HCT116 (cell line): ENCODE measurements at regions not wholly inside any gene's neighbourhood (a gene's known extent, or its start where the extent isn't known, plus 50 kb on each side); places are given as distances from the start of the nearest gene placed in this dataset.

ENCODE experiments used
- ATAC-seq: fragments of 200-7000 bp; cut with Tn5 transposase; 2 replicates; pipeline ENCODE4 v1.9.1; 2020; ENCODE audit warnings: mild to moderate bottlenecking, moderate library complexity
- BruUV-seq: library from RNA; stranded (reverse); fragments of 400-500 nt; replicated peaks from 2 replicates; lab custom pipeline; 2021; lab: Mats Ljungman, UMichigan
- CTCF ChIA-PET: fragments of 300-600 bp; sonication (Branson Sonifier 250); formaldehyde crosslinking; loops from one replicate; lab custom pipeline; 2021; ENCODE audit warnings: antibody characterized with exemption; lab: Charles Lee
- POLR2A ChIA-PET: fragments of 300-600, 350-600 bp; sonication (Branson Sonifier 250); formaldehyde crosslinking; loops from one replicate; lab custom pipeline; 2021; ENCODE audit warnings: antibody characterized with exemption; lab: Charles Lee
- RAD21 ChIA-PET, 2 experiments: fragments of 300-600 bp; sonication (Branson Sonifier 250); formaldehyde crosslinking; loops; one replicate each; lab custom pipeline; 2023; ENCODE audit warnings: low total read pairs in 2 of 2; ENCODE audit not compliant: uncharacterized antibody in 2 of 2, unreplicated experiment in 2 of 2, low non-redundant PET in 1 of 2; lab: Charles Lee
- DNase-seq: peaks from one replicate; pipeline ENCODE4 v3.0.0-alpha.2; 2010; ENCODE audit warnings: low read depth, low spot score
- H2AFZ ChIP-seq: fragments of 200-600 bp; shearing (Covaris generic), sonication (generic); 2 replicates; pipeline ENCODE4 v1.6.1; 2017; ENCODE audit warnings: low read depth, mixed run types, mixed read lengths, antibody characterized with exemption, low read length; ENCODE audit not compliant: poor library complexity, severe bottlenecking
- H3K27ac ChIP-seq: 2 replicates; pipeline ENCODE4 v1.5.1; 2012; ENCODE audit warnings: low read depth, low read length
- H3K27me3 ChIP-seq: fragments of 200-600 bp; sonication (generic); 2 replicates; pipeline ENCODE4 v1.6.1; 2016; ENCODE audit warnings: mixed run types, low read length, mixed read lengths; ENCODE audit not compliant: insufficient read depth
- H3K36me3 ChIP-seq, 2 experiments: fragments of 200-500 bp in 1 of 2; fragments of 200-600 bp in 1 of 2; sonication (Bioruptor generic) in 1 of 2; sonication (generic) in 1 of 2; 2 replicates each; pipeline versions ENCODE4 v1.5.1 to v1.6.1; 2014 to 2016; ENCODE audit warnings: low read length in 2 of 2, inconsistent platforms in 1 of 2, mixed read lengths in 1 of 2, mixed run types in 1 of 2; ENCODE audit not compliant: insufficient read depth in 2 of 2, control insufficient read depth in 1 of 2
- H3K4me1 ChIP-seq, 2 experiments: fragments of 200-600 bp in 1 of 2; sonication (generic) in 1 of 2; 2 replicates each; pipeline versions ENCODE4 v1.5.1 to v1.6.1; 2012 to 2017; ENCODE audit warnings: low read length in 2 of 2, inconsistent platforms in 1 of 2, mild to moderate bottlenecking in 1 of 2, mixed read lengths in 1 of 2, mixed run types in 1 of 2, moderate library complexity in 1 of 2; ENCODE audit not compliant: insufficient read depth in 2 of 2, control insufficient read depth in 1 of 2
- H3K4me2 ChIP-seq: fragments of 200-600 bp; sonication (generic); 2 replicates; pipeline ENCODE4 v1.6.1; 2017; ENCODE audit warnings: mixed run types, low read length, mixed read lengths
- H3K4me3 ChIP-seq, 2 experiments: fragments of 200-600 bp in 1 of 2; sonication (generic) in 1 of 2; replicated peaks in 1 of 2; 2 replicates each; pipeline ENCODE4 v1.5.1; 2011 to 2016; ENCODE audit warnings: low read length in 2 of 2, control low read depth in 1 of 2, low read depth in 1 of 2, mild to moderate bottlenecking in 1 of 2, mixed read lengths in 1 of 2, mixed run types in 1 of 2
- H3K79me2 ChIP-seq: fragments of 200-600 bp; sonication (generic); 2 replicates; pipeline ENCODE4 v1.6.1; 2017; ENCODE audit warnings: mild to moderate bottlenecking, mixed run types, low read length, moderate library complexity, mixed read lengths; ENCODE audit not compliant: insufficient read depth
- H3K9ac ChIP-seq: fragments of 200-600 bp; sonication (generic); 2 replicates; pipeline ENCODE4 v1.6.1; 2016; ENCODE audit warnings: low read length, mixed read lengths
- H3K9me2 ChIP-seq: fragments of 200-600 bp; sonication (generic), shearing (Covaris generic); 2 replicates; pipeline ENCODE4 v1.6.1; 2017; ENCODE audit warnings: mixed run types, mild to moderate bottlenecking, moderate library complexity; ENCODE audit not compliant: insufficient read depth
- H3K9me3 ChIP-seq, 2 experiments: fragments of 200-500 bp in 1 of 2; fragments of 200-600 bp in 1 of 2; sonication (Bioruptor generic) in 1 of 2; sonication (generic) in 1 of 2; 2 replicates each; pipeline ENCODE4 v1.6.1; 2014 to 2017; ENCODE audit warnings: low read length in 2 of 2, mixed read lengths in 2 of 2, inconsistent platforms in 1 of 2, low read depth in 1 of 2, mild to moderate bottlenecking in 1 of 2, mixed run types in 1 of 2, moderate library complexity in 1 of 2; ENCODE audit not compliant: control insufficient read depth in 1 of 2, insufficient read depth in 1 of 2
- H4K20me1 ChIP-seq: fragments of 200-600 bp; sonication (generic), shearing (Covaris generic); 2 replicates; pipeline ENCODE4 v1.6.1; 2017; ENCODE audit warnings: mixed run types, mild to moderate bottlenecking, moderate library complexity; ENCODE audit not compliant: insufficient read depth
- CBX3 ChIP-seq: IDR thresholded peaks from 2 replicates; pipeline ENCODE4 v1.6.1; 2012; ENCODE audit warnings: low read depth
- CEBPB ChIP-seq: IDR thresholded peaks from 2 replicates; pipeline ENCODE4 v1.6.1; 2012; ENCODE audit warnings: low read depth
- EGR1 ChIP-seq: IDR thresholded peaks from 2 replicates; pipeline ENCODE4 v1.6.1; 2012; ENCODE audit warnings: low read depth
- ELF1 ChIP-seq: IDR thresholded peaks from 2 replicates; pipeline ENCODE4 v1.6.1; 2012; ENCODE audit warnings: low read depth, borderline replicate concordance
- EZH2 ChIP-seq: fragments of 200-600 bp; sonication (generic); IDR thresholded peaks from 2 replicates; pipeline ENCODE4 v1.6.1; 2017; ENCODE audit warnings: antibody characterized with exemption, mixed run types
- EZH2phosphoT487 ChIP-seq: fragments of 200-600 bp; IDR thresholded peaks from 2 replicates; pipeline ENCODE4 v1.6.1; 2018; ENCODE audit warnings: antibody characterized with exemption, borderline replicate concordance
- JUND ChIP-seq: IDR thresholded peaks from 2 replicates; pipeline ENCODE4 v1.6.1; 2012
- POLR2A ChIP-seq: IDR thresholded peaks from 2 replicates; pipeline ENCODE4 v1.7.0; 2011; ENCODE audit warnings: borderline replicate concordance; ENCODE audit not compliant: insufficient read depth, insufficient read length; ENCODE audit errors: extremely low read depth
- POLR2AphosphoS5 ChIP-seq: IDR thresholded peaks from 2 replicates; pipeline ENCODE4 v1.6.1; 2011; ENCODE audit warnings: mild to moderate bottlenecking, low read depth, low read length, moderate library complexity
- RAD21 ChIP-seq: IDR thresholded peaks from 2 replicates; pipeline ENCODE4 v1.6.1; 2012; ENCODE audit warnings: low read depth, mild to moderate bottlenecking
- SIN3A ChIP-seq: IDR thresholded peaks from 2 replicates; pipeline ENCODE4 v1.6.1; 2012; ENCODE audit warnings: low read depth
- YY1 ChIP-seq: IDR thresholded peaks from 2 replicates; pipeline ENCODE4 v1.6.1; 2011; ENCODE audit warnings: low read length, low read depth, moderate library complexity, mild to moderate bottlenecking; ENCODE audit not compliant: insufficient replicate concordance; ENCODE audit errors: extremely low read depth
- ZBTB33 ChIP-seq: IDR thresholded peaks from 2 replicates; pipeline ENCODE4 v1.6.1; 2011; ENCODE audit warnings: mild to moderate bottlenecking, low read length, moderate library complexity; ENCODE audit not compliant: insufficient replicate concordance; ENCODE audit errors: extremely low read depth
- ZNF274 ChIP-seq: fragments of 200-500 bp; sonication (Bioruptor generic); IDR thresholded peaks from 2 replicates; pipeline ENCODE4 v1.6.1; 2014; ENCODE audit warnings: mild to moderate bottlenecking, low read depth, low read length, inconsistent platforms
- intact Hi-C: fragments of 100-400 bp; cut with micrococcal nuclease; formaldehyde crosslinking; loops from 2 replicates; pipeline ENCODE4 v1.10.0; 2022
- TF ChIP-seq, protein P1 (sequence below): IDR thresholded peaks from 2 replicates; pipeline ENCODE4 v1.6.1; 2012; ENCODE audit warnings: low read depth
- TF ChIP-seq, protein P2 (sequence below): IDR thresholded peaks from 2 replicates; pipeline ENCODE4 v1.6.1; 2012

GRCh38 chr7:36039671-36040070 lies 113.4 kb upstream of the EEPD1 start:
- H3K36me3 ChIP-seq: no peaks in the 10 kb centered on the region
- no peak for DNase-seq
- H3K27ac ChIP-seq: no peak overlapping the region
- no peaks in the 10 kb centered on the region for H3K79me2 ChIP-seq
- no peaks in the 10 kb centered on the region for H3K9me2 ChIP-seq
- H3K9ac ChIP-seq: no peak overlapping the region
- POLR2A ChIA-PET: no interaction called here
- no peaks in the 10 kb centered on the region for H4K20me1 ChIP-seq
- H3K4me1 ChIP-seq: no peaks in the 10 kb centered on the region
- TF ChIP-seq ZNF274: no peak
- no peak for TF ChIP-seq POLR2AphosphoS5
- TF ChIP-seq, all 23 proteins: peak for 0
- Histone ChIP-seq H3K9me3 (no peaks in the 10 kb centered on the region), H3K4me2 (no peak overlapping the region), H3K27me3 (no peaks in the 10 kb centered on the region), H3K4me3 (no peak overlapping the region), H2AFZ (no peak overlapping the region)
- RAD21 ChIA-PET: no interaction called here
- intact Hi-C loops: no loop called here
- CTCF ChIA-PET: no interaction called here
- BruUV-seq: no TSS peak
- ATAC-seq: no peak

- Histone ChIP-seq H3K4me2 (no peak overlapping the region), H3K9me3 (no peaks in the 10 kb centered on the region), H3K4me1 (no peaks in the 10 kb centered on the region), H2AFZ (no peak overlapping the region), H3K27me3 (no peaks in the 10 kb centered on the region), H4K20me1 (no peaks in the 10 kb centered on the region), H3K9me2 (no peaks in the 10 kb centered on the region), H3K79me2 (no peaks in the 10 kb centered on the region), H3K27ac (no peak overlapping the region), H3K4me3 (no peak overlapping the region), H3K9ac (no peak overlapping the region), H3K36me3 (no peaks in the 10 kb centered on the region)
- BruUV-seq: no TSS peak
- intact Hi-C loops: no loop called here
- ATAC-seq (no peak), DNase-seq (no peak)
- POLR2A ChIA-PET: no interaction called here
- no peak for TF ChIP-seq ELF1
- TF ChIP-seq POLR2A: no peak
- TF ChIP-seq JUND: no peak
- TF ChIP-seq EZH2phosphoT487: no peak
- TF ChIP-seq EGR1: no peak
- TF ChIP-seq CBX3: no peak
- no peak for TF ChIP-seq EZH2
- no peak for TF ChIP-seq ZNF274
- TF ChIP-seq RAD21: no peak
- no peak for TF ChIP-seq SIN3A
- no peak for TF ChIP-seq YY1
- TF ChIP-seq, protein P1, sequence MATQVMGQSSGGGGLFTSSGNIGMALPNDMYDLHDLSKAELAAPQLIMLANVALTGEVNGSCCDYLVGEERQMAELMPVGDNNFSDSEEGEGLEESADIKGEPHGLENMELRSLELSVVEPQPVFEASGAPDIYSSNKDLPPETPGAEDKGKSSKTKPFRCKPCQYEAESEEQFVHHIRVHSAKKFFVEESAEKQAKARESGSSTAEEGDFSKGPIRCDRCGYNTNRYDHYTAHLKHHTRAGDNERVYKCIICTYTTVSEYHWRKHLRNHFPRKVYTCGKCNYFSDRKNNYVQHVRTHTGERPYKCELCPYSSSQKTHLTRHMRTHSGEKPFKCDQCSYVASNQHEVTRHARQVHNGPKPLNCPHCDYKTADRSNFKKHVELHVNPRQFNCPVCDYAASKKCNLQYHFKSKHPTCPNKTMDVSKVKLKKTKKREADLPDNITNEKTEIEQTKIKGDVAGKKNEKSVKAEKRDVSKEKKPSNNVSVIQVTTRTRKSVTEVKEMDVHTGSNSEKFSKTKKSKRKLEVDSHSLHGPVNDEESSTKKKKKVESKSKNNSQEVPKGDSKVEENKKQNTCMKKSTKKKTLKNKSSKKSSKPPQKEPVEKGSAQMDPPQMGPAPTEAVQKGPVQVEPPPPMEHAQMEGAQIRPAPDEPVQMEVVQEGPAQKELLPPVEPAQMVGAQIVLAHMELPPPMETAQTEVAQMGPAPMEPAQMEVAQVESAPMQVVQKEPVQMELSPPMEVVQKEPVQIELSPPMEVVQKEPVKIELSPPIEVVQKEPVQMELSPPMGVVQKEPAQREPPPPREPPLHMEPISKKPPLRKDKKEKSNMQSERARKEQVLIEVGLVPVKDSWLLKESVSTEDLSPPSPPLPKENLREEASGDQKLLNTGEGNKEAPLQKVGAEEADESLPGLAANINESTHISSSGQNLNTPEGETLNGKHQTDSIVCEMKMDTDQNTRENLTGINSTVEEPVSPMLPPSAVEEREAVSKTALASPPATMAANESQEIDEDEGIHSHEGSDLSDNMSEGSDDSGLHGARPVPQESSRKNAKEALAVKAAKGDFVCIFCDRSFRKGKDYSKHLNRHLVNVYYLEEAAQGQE: no peak
- TF ChIP-seq CEBPB: no peak
- TF ChIP-seq POLR2AphosphoS5: no peak
- no peak for TF ChIP-seq ZBTB33
- TF ChIP-seq, protein P2, sequence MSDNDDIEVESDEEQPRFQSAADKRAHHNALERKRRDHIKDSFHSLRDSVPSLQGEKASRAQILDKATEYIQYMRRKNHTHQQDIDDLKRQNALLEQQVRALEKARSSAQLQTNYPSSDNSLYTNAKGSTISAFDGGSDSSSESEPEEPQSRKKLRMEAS: no peak
- CTCF ChIA-PET: no interaction called here
- RAD21 ChIA-PET: no interaction called here
Observed at GRCh38 chr7:36040679-36041078, 112.4 kb upstream of the EEPD1 start.
